Gastrocnemius medialis (tissue), 4 donors: ENCODE measurements at regions not wholly inside any gene's neighbourhood (a gene's known extent, or its start where the extent isn't known, plus 50 kb on each side); places are given as distances from the start of the nearest gene placed in this dataset.

Source experiments
- POLR2A ChIP-seq, 2 donors: fragments of 450-650 bp; IDR thresholded peaks; one replicate each; pipeline ENCODE4 v1.6.1; 2017; ENCODE audit warnings: antibody characterized with exemption in 2 of 2, mild to moderate bottlenecking in 2 of 2, moderate library complexity in 2 of 2
- TF ChIP-seq, protein P1 (sequence below), 5 experiments: fragments of 450-650 bp in 3 of 5; fragments of 200-600 bp in 2 of 5; sonication (generic) in 2 of 5; IDR thresholded peaks in 4 of 5; conservative IDR thresholded peaks in 1 of 5; 1 replicate in 4 of 5; 2 replicates in 1 of 5; pipeline ENCODE4 v1.5.1; 2016 to 2019; ENCODE audit warnings: antibody characterized with exemption in 5 of 5, mild to moderate bottlenecking in 3 of 5, moderate library complexity in 3 of 5

DNA sequence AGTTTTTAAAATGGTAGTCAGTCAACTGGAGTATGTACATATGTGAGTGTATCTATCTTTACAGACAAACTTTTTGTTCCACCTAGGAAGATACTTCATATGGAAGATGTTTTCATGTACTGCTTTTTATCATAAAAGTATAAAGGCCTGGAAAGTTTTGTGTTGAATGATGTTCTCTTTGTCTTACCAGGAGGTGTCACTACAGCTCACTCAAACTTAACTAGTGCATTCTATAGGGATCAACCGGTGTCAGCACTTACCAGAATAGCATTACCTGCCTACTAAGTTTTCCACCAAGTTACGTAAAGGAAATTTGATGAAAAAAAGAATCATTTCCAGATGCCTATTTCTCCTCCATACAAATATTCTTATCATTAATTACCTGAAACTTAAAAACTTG, 522.6 kb upstream of the SEMA6D start:
- TF ChIP-seq, protein P1, sequence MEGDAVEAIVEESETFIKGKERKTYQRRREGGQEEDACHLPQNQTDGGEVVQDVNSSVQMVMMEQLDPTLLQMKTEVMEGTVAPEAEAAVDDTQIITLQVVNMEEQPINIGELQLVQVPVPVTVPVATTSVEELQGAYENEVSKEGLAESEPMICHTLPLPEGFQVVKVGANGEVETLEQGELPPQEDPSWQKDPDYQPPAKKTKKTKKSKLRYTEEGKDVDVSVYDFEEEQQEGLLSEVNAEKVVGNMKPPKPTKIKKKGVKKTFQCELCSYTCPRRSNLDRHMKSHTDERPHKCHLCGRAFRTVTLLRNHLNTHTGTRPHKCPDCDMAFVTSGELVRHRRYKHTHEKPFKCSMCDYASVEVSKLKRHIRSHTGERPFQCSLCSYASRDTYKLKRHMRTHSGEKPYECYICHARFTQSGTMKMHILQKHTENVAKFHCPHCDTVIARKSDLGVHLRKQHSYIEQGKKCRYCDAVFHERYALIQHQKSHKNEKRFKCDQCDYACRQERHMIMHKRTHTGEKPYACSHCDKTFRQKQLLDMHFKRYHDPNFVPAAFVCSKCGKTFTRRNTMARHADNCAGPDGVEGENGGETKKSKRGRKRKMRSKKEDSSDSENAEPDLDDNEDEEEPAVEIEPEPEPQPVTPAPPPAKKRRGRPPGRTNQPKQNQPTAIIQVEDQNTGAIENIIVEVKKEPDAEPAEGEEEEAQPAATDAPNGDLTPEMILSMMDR (IDR thresholded peaks at IDR 0.05 in 4 of 5, conservative IDR thresholded peaks at IDR 0.05 in 1 of 5) = peak in 1 of 5 experiments; percentile 7
- TF ChIP-seq POLR2A (IDR thresholded peaks at IDR 0.05) = no peak
